ENCODE measurements at regions not wholly inside any gene's neighbourhood (a gene's known extent, or its start where the extent isn't known, plus 50 kb on each side); places are given as distances from the start of the nearest gene placed in this dataset.

GRCh38 chr5:82476155-82476554, 198.0 kb upstream of the RPS23 start:
- no peak for DNase-seq
- Histone ChIP-seq H3K9me3 (no peaks in the 10 kb centered on the region), H3K4me3 (no peak overlapping the region), H3K4me1 (no peaks in the 10 kb centered on the region), H3K36me3 (replicated peaks in 1 of 2; ENCODE audit: insufficient read depth in 1 of 2, low read depth in 2 of 2) (no peaks in the 10 kb centered on the region), H3K27me3 (no peaks in the 10 kb centered on the region), H3K27ac (no peak overlapping the region)
- ATAC-seq = no peak
- TF ChIP-seq POLR2A (IDR thresholded peaks at IDR 0.05) = no peak
- no peak for TF ChIP-seq CTCF (IDR thresholded peaks at IDR 0.05)
- WGBS, 2 donors = 41 to 55% methylated on average over 1 of the region's 1 CpG
- intact Hi-C loops (cut with DNase I) = no loop called here

- H3K27ac ChIP-seq = no peak overlapping the region
- TF ChIP-seq POLR2A (IDR thresholded peaks at IDR 0.05) (no peak), CTCF (IDR thresholded peaks at IDR 0.05) (no peak)
- no peak overlapping the region for H3K4me3 ChIP-seq
- H3K36me3 ChIP-seq (replicated peaks in 1 of 2; ENCODE audit: insufficient read depth in 1 of 2, low read depth in 2 of 2) = no peaks in the 10 kb centered on the region
- H3K27me3 ChIP-seq = no peaks in the 10 kb centered on the region
- ATAC-seq (no peak), DNase-seq (no peak)
- no peaks in the 10 kb centered on the region for H3K4me1 ChIP-seq
- intact Hi-C loops (cut with DNase I) = no loop called here
- H3K9me3 ChIP-seq = no peaks in the 10 kb centered on the region
These were observed 195.1 kb upstream of the RPS23 start for GRCh38 chr5:82473262-82473661.

- no peak for ATAC-seq
- 73 to 74% methylated on average over 6 of the region's 6 CpGs for WGBS, 2 donors
- Histone ChIP-seq H3K4me3 (no peak overlapping the region), H3K4me1 (no peaks in the 10 kb centered on the region), H3K9me3 (no peaks in the 10 kb centered on the region), H3K36me3 (replicated peaks in 1 of 2; ENCODE audit: insufficient read depth in 1 of 2, low read depth in 2 of 2) (no peaks in the 10 kb centered on the region), H3K27me3 (no peaks in the 10 kb centered on the region), H3K27ac (no peak overlapping the region)
- no peak for DNase-seq
- intact Hi-C loops (cut with DNase I) = no loop called here
- no peak for TF ChIP-seq POLR2A (IDR thresholded peaks at IDR 0.05)
- no peak for TF ChIP-seq CTCF (IDR thresholded peaks at IDR 0.05)
These were observed 192.2 kb upstream of the RPS23 start for GRCh38 chr5:82470185-82470994.

- H3K36me3 ChIP-seq (replicated peaks in 1 of 2; ENCODE audit: insufficient read depth in 1 of 2, low read depth in 2 of 2) = no peaks in the 10 kb centered on the region
- H3K4me1 ChIP-seq = no peaks in the 10 kb centered on the region
- intact Hi-C loops (cut with DNase I) = no loop called here
- no peaks in the 10 kb centered on the region for H3K9me3 ChIP-seq
- ATAC-seq (no peak), DNase-seq (peak in 1 of 4 donors; percentile 8)
- WGBS, 2 donors = 76 to 90% methylated on average over 6 of the region's 6 CpGs
- H3K4me3 ChIP-seq = no peak overlapping the region
- no peak overlapping the region for H3K27ac ChIP-seq
- H3K27me3 ChIP-seq = no peaks in the 10 kb centered on the region
- no peak for TF ChIP-seq POLR2A (IDR thresholded peaks at IDR 0.05)
- TF ChIP-seq CTCF (IDR thresholded peaks at IDR 0.05) = no peak
These were observed 188.9 kb upstream of the RPS23 start for GRCh38 chr5:82466986-82467561.

GRCh38 chr5:82465235-82465634, 187.1 kb upstream of the RPS23 start:
- Histone ChIP-seq H3K4me1 (no peaks in the 10 kb centered on the region), H3K36me3 (replicated peaks in 1 of 2; ENCODE audit: insufficient read depth in 1 of 2, low read depth in 2 of 2) (no peaks in the 10 kb centered on the region), H3K9me3 (no peaks in the 10 kb centered on the region), H3K4me3 (no peak overlapping the region), H3K27ac (no peak overlapping the region), H3K27me3 (no peaks in the 10 kb centered on the region)
- TF ChIP-seq CTCF (IDR thresholded peaks at IDR 0.05) = no peak
- no peak for TF ChIP-seq POLR2A (IDR thresholded peaks at IDR 0.05)
- DNase-seq (no peak), ATAC-seq (no peak)
- WGBS, 2 donors = 70 to 75% methylated on average over 3 of the region's 3 CpGs
- intact Hi-C loops (cut with DNase I) = no loop called here

Data from body of pancreas (tissue), 4 donors.